ENCODE measurements at regions not wholly inside any gene's neighbourhood (a gene's known extent, or its start where the extent isn't known, plus 50 kb on each side); places are given as distances from the start of the nearest gene placed in this dataset.

GRCh38 chr9:33721674-33722358 is 73.5 kb upstream of the PRSS3 start:
- H3K4me1 ChIP-seq (ENCODE audit: control insufficient read depth in 2 of 3, insufficient read depth in 2 of 3, low read depth in 1 of 3, low read length in 3 of 3) = peaks cover 0 to 6% (median 0%) of the 10 kb centered on the region in 3 donors
- no peak overlapping the region for H3K27ac ChIP-seq (ENCODE audit: low read depth in 2 of 2, low read length in 2 of 2)
- FAIRE-seq (no peak), DNase-seq (peak; percentile 86 to 92 (median 90))
- no peaks in the 10 kb centered on the region for H3K36me3 ChIP-seq (ENCODE audit: control insufficient read depth in 2 of 3, insufficient read depth in 3 of 3, low read length in 3 of 3)
- no peak overlapping the region for H3K4me3 ChIP-seq (ENCODE audit: low read length in 3 of 3)
- no peak overlapping the region for H3K9ac ChIP-seq (ENCODE audit: low read length in 3 of 3)
- peak; percentile 100 for TF ChIP-seq CTCF (IDR thresholded peaks at IDR 0.05; ENCODE audit: borderline replicate concordance, extremely low read depth, insufficient read depth)
- intact Hi-C loops (cut with DNase I) = loop anchor here (5.0 kb wide), 1 partner anchor 95 kb away; no protein-coding TSS in a partner anchor
- H3K9me3 ChIP-seq (ENCODE audit: control insufficient read depth in 2 of 3, insufficient read depth in 1 of 3, low read length in 3 of 3) = peaks cover 0 to 5% (median 0%) of the 10 kb centered on the region in 3 donors
- H3K27me3 ChIP-seq (ENCODE audit: control insufficient read depth, insufficient read depth, low read length) = no peaks in the 10 kb centered on the region

DNA sequence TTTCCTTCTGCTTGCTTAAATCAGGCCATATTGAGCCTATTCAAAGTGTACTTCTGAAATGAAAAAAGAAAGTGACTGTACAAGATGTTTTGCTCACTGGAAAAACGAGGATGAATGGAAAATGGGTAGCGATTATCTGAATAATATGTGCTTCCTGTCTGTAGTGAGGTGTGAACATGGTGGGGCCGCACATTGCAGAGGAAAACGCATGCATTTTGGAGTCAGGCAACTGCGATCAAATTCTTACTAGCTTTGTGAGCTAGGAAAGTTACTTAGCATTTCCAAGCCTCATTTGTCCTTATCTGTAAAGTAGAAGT is 73.0 kb upstream of the PRSS3 start:
- no peak for TF ChIP-seq CTCF (IDR thresholded peaks at IDR 0.05; ENCODE audit: borderline replicate concordance, extremely low read depth, insufficient read depth)
- H3K4me3 ChIP-seq (ENCODE audit: low read length in 3 of 3) = no peak overlapping the region
- intact Hi-C loops (cut with DNase I) = loop anchor here (5.0 kb wide), 1 partner anchor 95 kb away; no protein-coding TSS in a partner anchor
- H3K27me3 ChIP-seq (ENCODE audit: control insufficient read depth, insufficient read depth, low read length) = no peaks in the 10 kb centered on the region
- FAIRE-seq (no peak), DNase-seq (no peak)
- H3K36me3 ChIP-seq (ENCODE audit: control insufficient read depth in 2 of 3, insufficient read depth in 3 of 3, low read length in 3 of 3) = no peaks in the 10 kb centered on the region
- peaks cover 0 to 6% (median 0%) of the 10 kb centered on the region in 3 donors for H3K4me1 ChIP-seq (ENCODE audit: control insufficient read depth in 2 of 3, insufficient read depth in 2 of 3, low read depth in 1 of 3, low read length in 3 of 3)
- no peak overlapping the region for H3K9ac ChIP-seq (ENCODE audit: low read length in 3 of 3)
- no peak overlapping the region for H3K27ac ChIP-seq (ENCODE audit: low read depth in 2 of 2, low read length in 2 of 2)
- H3K9me3 ChIP-seq (ENCODE audit: control insufficient read depth in 2 of 3, insufficient read depth in 1 of 3, low read length in 3 of 3) = peaks cover 0 to 5% (median 0%) of the 10 kb centered on the region in 3 donors

DNA sequence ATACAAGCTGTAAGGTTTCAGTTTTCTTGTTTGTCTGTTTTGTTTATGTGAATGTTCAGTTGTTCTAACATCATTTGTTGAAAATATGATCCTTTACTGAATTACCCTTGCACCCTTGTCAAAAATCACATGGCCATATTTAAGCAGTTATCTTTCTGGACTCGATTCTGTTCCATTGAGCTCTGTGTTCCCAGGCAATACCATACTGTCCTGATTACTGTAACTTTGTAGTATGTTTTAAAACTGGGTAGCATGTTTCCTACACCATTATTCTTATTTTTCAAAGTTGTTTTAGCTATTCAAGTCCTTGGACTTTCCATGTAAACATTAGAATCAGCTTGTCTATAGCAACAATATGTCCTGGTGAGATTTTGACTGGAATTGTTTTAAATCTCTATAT is 66.7 kb upstream of the PRSS3 start:
- no peaks in the 10 kb centered on the region for H3K36me3 ChIP-seq (ENCODE audit: control insufficient read depth in 2 of 3, insufficient read depth in 3 of 3, low read length in 3 of 3)
- H3K9me3 ChIP-seq (ENCODE audit: control insufficient read depth in 2 of 3, insufficient read depth in 1 of 3, low read length in 3 of 3) = peaks cover 0 to 11% (median 2%) of the 10 kb centered on the region in 3 donors
- intact Hi-C loops (cut with DNase I) = no loop called here
- H3K9ac ChIP-seq (ENCODE audit: low read length in 3 of 3) = no peak overlapping the region
- DNase-seq = no peak
- H3K4me1 ChIP-seq (ENCODE audit: control insufficient read depth in 2 of 3, insufficient read depth in 2 of 3, low read depth in 1 of 3, low read length in 3 of 3) = no peaks in the 10 kb centered on the region
- no peak overlapping the region for H3K27ac ChIP-seq (ENCODE audit: low read depth in 2 of 2, low read length in 2 of 2)
- TF ChIP-seq CTCF (IDR thresholded peaks at IDR 0.05; ENCODE audit: borderline replicate concordance, extremely low read depth, insufficient read depth) = no peak
- H3K27me3 ChIP-seq (ENCODE audit: control insufficient read depth, insufficient read depth, low read length) = no peaks in the 10 kb centered on the region
- no peak overlapping the region for H3K4me3 ChIP-seq (ENCODE audit: low read length in 3 of 3)
- FAIRE-seq = no peak
